ENCODE measurements at regions not wholly inside any gene's neighbourhood (a gene's known extent, or its start where the extent isn't known, plus 50 kb on each side); places are given as distances from the start of the nearest gene placed in this dataset.

- BruUV-seq (replicated peaks), result no TSS peak
- POLR2A ChIA-PET, result no interaction called here
- no peaks in the 10 kb centered on the region for H3K4me1 Mint-ChIP-seq (ENCODE audit: insufficient read depth, unreplicated experiment)
These were observed 1004.5 kb downstream of the SOCS6 start for GRCh38 chr18:71293322-71293721.

DNA sequence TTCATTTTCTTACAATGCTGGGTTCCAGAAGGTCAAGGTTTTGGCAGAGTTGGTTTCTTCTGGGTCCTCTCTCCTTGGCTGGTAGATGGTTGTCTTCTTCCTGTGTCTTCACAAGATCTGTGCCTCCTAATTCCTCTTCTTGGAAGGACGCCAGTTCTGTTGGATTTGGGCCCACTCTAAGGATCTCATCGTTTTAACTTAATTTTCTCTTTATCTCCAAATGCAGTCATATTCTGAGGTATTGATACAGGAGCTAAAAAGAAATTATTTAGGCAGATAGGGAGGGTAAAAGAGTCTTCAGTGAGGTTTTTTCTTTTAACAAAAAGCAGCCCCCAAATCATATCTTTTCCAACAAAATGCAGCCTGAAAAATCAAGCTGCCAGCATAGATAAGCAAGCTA, 998.4 kb downstream of the SOCS6 start:
- no peaks in the 10 kb centered on the region for H3K9me3 Mint-ChIP-seq (ENCODE audit: unreplicated experiment)
- intact Hi-C loops (cut with micrococcal nuclease), result no loop called here
- ChIA-PET CTCF (interaction anchor here (0.6 kb wide), 1 partner anchor 34 kb away, joined by 3 read pairs; no protein-coding TSS in a partner anchor), POLR2A (no interaction called here)
- no peak for TF ChIP-seq CTCF (IDR thresholded peaks at IDR 0.05; ENCODE audit: unreplicated experiment)
- no peak for DNase-seq (ENCODE audit: unreplicated experiment)
- H3K4me1 Mint-ChIP-seq (ENCODE audit: insufficient read depth, unreplicated experiment), result no peaks in the 10 kb centered on the region
- no peak overlapping the region for H3K4me3 Mint-ChIP-seq (ENCODE audit: unreplicated experiment)
- no peaks in the 10 kb centered on the region for H3K36me3 Mint-ChIP-seq (ENCODE audit: insufficient read depth, unreplicated experiment)
- no peak overlapping the region for H3K27ac Mint-ChIP-seq (ENCODE audit: low read depth, unreplicated experiment)
- H3K27me3 Mint-ChIP-seq (ENCODE audit: insufficient read depth, unreplicated experiment), result peaks cover 20% of the 10 kb centered on the region
- BruUV-seq (replicated peaks), result no TSS peak

More at GRCh38 chr18:71293322-71293721, 1004.5 kb downstream of the SOCS6 start:
- intact Hi-C loops (cut with micrococcal nuclease), result no loop called here
- Mint-ChIP-seq H3K9me3 (ENCODE audit: unreplicated experiment) (no peaks in the 10 kb centered on the region), H3K27me3 (ENCODE audit: insufficient read depth, unreplicated experiment) (no peaks in the 10 kb centered on the region), H3K4me3 (ENCODE audit: unreplicated experiment) (no peak overlapping the region), H3K36me3 (ENCODE audit: insufficient read depth, unreplicated experiment) (no peaks in the 10 kb centered on the region), H3K27ac (ENCODE audit: low read depth, unreplicated experiment) (no peak overlapping the region)
- CTCF ChIA-PET, result no interaction called here
- peak; percentile 36 for DNase-seq (ENCODE audit: unreplicated experiment)
- no peak for TF ChIP-seq CTCF (IDR thresholded peaks at IDR 0.05; ENCODE audit: unreplicated experiment)

DNA sequence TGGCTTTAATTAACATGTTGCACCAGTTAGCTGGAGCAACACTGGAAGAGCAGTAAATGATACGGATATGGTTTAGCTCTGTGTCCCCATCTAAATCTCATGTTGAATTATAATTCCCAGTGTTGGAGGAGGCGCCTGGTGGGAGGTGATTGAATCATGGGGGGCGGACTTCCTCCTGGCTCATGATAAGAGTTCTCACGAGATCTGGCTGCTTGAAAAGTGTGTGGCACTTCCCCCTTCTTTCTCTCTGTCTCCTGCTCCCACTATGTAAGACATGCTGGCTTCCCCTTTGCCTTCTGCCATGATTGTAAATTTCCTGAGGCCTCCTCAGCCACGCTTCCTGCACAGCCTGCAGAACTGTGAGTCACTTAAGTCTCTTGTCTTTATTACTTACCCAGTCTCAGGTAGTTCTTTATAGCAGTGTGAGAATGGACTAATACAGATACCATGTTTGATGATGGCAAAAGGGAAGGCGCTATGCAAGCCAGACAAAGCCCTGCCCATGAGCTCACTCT, 963.6 kb downstream of the SOCS6 start:
- Mint-ChIP-seq H3K9me3 (ENCODE audit: unreplicated experiment) (no peaks in the 10 kb centered on the region), H3K27ac (ENCODE audit: low read depth, unreplicated experiment) (no peak overlapping the region), H3K4me1 (ENCODE audit: insufficient read depth, unreplicated experiment) (no peaks in the 10 kb centered on the region), H3K36me3 (ENCODE audit: insufficient read depth, unreplicated experiment) (no peaks in the 10 kb centered on the region), H3K27me3 (ENCODE audit: insufficient read depth, unreplicated experiment) (peaks cover 9% of the 10 kb centered on the region), H3K4me3 (ENCODE audit: unreplicated experiment) (no peak overlapping the region)
- BruUV-seq (replicated peaks), result no TSS peak
- CTCF ChIA-PET, result interaction anchor here (0.7 kb wide), 1 partner anchor 533 kb away, joined by 3 read pairs; no protein-coding TSS in a partner anchor
- DNase-seq (ENCODE audit: unreplicated experiment), result no peak
- TF ChIP-seq CTCF (IDR thresholded peaks at IDR 0.05; ENCODE audit: unreplicated experiment), result no peak
- intact Hi-C loops (cut with micrococcal nuclease), result no loop called here
- POLR2A ChIA-PET, result no interaction called here

GRCh38 chr18:71250191-71250590, 961.3 kb downstream of the SOCS6 start:
- no peak for DNase-seq (ENCODE audit: unreplicated experiment)
- Mint-ChIP-seq H3K36me3 (ENCODE audit: insufficient read depth, unreplicated experiment) (no peaks in the 10 kb centered on the region), H3K4me3 (ENCODE audit: unreplicated experiment) (no peak overlapping the region), H3K27ac (ENCODE audit: low read depth, unreplicated experiment) (no peak overlapping the region), H3K4me1 (ENCODE audit: insufficient read depth, unreplicated experiment) (no peaks in the 10 kb centered on the region), H3K9me3 (ENCODE audit: unreplicated experiment) (no peaks in the 10 kb centered on the region), H3K27me3 (ENCODE audit: insufficient read depth, unreplicated experiment) (peaks cover 9% of the 10 kb centered on the region)
- ChIA-PET POLR2A (no interaction called here), CTCF (interaction anchor here (0.5 kb wide), 1 partner anchor 249 kb away, joined by 3 read pairs; no protein-coding TSS in a partner anchor)
- BruUV-seq (replicated peaks), result no TSS peak
- intact Hi-C loops (cut with micrococcal nuclease), result no loop called here
- TF ChIP-seq CTCF (IDR thresholded peaks at IDR 0.05; ENCODE audit: unreplicated experiment), result no peak

All from MCF 10A (cell line).